Mammary epithelial cell (primary cell): ENCODE measurements at regions not wholly inside any gene's neighbourhood (a gene's known extent, or its start where the extent isn't known, plus 50 kb on each side); places are given as distances from the start of the nearest gene placed in this dataset.

ENCODE experiments used
- EZH2 ChIP-seq: IDR thresholded peaks from 2 replicates; pipeline ENCODE4 v1.6.1; 2012; ENCODE audit warnings: low read length, inconsistent platforms, borderline replicate concordance
- TF ChIP-seq, protein P1 (sequence below), 2 donors: IDR thresholded peaks in 1 of 2; conservative IDR thresholded peaks in 1 of 2; 2 replicates each; pipeline ENCODE4 v1.5.1; 2011 to 2012; ENCODE audit warnings: inconsistent platforms in 2 of 2, low read length in 2 of 2, mild to moderate bottlenecking in 2 of 2, control low read depth in 1 of 2, low read depth in 1 of 2; ENCODE audit not compliant: insufficient read depth in 1 of 2; ENCODE audit errors: extremely low read depth in 1 of 2

DNA sequence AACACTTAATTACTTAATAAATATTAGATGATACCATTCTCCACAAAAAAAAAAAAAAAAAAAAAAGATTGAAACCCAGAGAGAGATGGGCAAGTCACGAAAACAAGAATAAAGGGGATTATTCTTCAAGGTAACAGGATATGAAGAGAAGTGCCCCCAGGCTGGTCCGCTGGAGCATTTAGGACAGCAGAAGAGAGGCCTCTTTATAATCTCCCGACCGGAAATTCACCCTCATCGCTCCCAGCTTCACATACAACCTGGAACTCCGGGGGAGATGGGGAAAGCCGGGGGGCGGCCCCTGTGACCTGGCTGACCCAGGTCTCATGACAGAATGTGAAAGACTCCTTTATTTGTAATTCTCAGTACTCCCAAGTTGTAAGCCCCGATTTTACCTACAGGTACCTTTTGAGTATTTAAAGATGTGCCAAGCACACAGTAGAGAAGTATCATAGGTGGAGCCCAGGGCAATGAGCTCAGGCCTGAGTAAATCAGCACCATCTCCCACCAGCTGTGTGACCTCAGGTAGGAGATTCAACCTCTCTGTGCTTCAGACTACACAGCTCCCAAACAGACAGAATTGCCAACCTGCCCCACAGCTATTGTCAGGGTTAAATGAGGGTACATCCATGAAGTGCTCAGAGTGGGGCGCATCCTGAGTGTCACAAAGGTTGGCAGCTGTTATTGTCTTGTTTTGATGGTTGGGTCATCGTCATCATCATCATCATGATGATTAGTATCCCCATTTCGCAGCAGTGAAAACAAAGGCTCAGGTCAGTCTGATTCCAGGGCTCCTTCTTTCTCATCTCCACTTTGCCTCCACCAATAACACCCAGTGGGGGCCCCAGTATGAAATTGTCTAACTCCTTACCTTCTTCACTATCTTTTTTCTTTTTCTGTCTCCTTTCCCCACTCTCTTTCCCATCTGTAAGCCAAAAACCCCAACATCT, 148.4 kb downstream of the PSMG1 start:
- TF ChIP-seq EZH2, result no peak
- TF ChIP-seq, protein P1, sequence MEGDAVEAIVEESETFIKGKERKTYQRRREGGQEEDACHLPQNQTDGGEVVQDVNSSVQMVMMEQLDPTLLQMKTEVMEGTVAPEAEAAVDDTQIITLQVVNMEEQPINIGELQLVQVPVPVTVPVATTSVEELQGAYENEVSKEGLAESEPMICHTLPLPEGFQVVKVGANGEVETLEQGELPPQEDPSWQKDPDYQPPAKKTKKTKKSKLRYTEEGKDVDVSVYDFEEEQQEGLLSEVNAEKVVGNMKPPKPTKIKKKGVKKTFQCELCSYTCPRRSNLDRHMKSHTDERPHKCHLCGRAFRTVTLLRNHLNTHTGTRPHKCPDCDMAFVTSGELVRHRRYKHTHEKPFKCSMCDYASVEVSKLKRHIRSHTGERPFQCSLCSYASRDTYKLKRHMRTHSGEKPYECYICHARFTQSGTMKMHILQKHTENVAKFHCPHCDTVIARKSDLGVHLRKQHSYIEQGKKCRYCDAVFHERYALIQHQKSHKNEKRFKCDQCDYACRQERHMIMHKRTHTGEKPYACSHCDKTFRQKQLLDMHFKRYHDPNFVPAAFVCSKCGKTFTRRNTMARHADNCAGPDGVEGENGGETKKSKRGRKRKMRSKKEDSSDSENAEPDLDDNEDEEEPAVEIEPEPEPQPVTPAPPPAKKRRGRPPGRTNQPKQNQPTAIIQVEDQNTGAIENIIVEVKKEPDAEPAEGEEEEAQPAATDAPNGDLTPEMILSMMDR (conservative IDR thresholded peaks at IDR 0.05 in 1 of 2, IDR thresholded peaks at IDR 0.05 in 1 of 2; ENCODE audit: extremely low read depth in 1 of 2, insufficient read depth in 1 of 2, low read depth in 1 of 2, low read length in 2 of 2), result no peak
